PC-3 (cell line): ENCODE measurements at regions not wholly inside any gene's neighbourhood (a gene's known extent, or its start where the extent isn't known, plus 50 kb on each side); places are given as distances from the start of the nearest gene placed in this dataset.

ENCODE experiments used
- CTCF ChIP-seq: fragments of 300-600 bp; sonication (generic); conservative IDR thresholded peaks from 2 replicates; pipeline ENCODE4 v1.5.1; 2017; ENCODE audit warnings: antibody characterized with exemption, low read depth, mild to moderate bottlenecking, low read length
- EZH2 ChIP-seq: fragments of 300-600 bp; sonication (generic); IDR thresholded peaks from one replicate; pipeline ENCODE4 v1.6.1; 2017; ENCODE audit warnings: antibody characterized with exemption, mild to moderate bottlenecking, low read length; ENCODE audit not compliant: unreplicated experiment
- EZH2phosphoT487 ChIP-seq: fragments of 300-600 bp; sonication (generic); IDR thresholded peaks from 2 replicates; pipeline ENCODE4 v1.6.1; 2018; ENCODE audit warnings: mild to moderate bottlenecking, antibody characterized with exemption, low read length, borderline replicate concordance

GRCh38 chr1:108064255-108064654, 99.3 kb upstream of the VAV3 start:
- no peak for TF ChIP-seq CTCF
- no peak for TF ChIP-seq EZH2phosphoT487
- no peak for TF ChIP-seq EZH2
